ENCODE measurements at regions not wholly inside any gene's neighbourhood (a gene's known extent, or its start where the extent isn't known, plus 50 kb on each side); places are given as distances from the start of the nearest gene placed in this dataset.

DNA sequence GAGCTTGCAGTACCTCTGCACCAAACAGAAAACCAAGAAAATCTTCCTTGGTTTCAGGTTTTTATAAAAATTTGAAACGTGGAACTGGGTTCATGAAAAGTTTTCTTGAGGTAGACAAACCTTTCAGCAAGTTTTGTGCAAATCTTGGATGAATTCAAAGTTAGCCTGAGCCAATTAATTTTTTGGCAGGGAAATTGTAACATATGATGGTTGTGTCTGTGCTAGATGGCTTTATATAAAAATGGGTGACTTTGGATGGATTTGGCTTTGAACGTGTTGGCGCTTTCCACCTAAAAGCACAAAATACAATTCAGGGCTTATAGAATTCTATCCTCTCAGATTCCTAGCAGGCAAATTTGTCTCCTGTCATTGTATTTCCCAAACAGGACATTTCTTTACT is 524.4 kb downstream of the CAAP1 start:
- Mint-ChIP-seq H3K4me1 (ENCODE audit: low read depth, unreplicated experiment) (no peaks in the 10 kb centered on the region), H3K36me3 (ENCODE audit: low read depth, unreplicated experiment) (no peaks in the 10 kb centered on the region), H3K27ac (ENCODE audit: unreplicated experiment) (no peak overlapping the region), H3K9me3 (ENCODE audit: unreplicated experiment) (no peaks in the 10 kb centered on the region), H3K4me3 (ENCODE audit: unreplicated experiment) (no peak overlapping the region), H3K27me3 (ENCODE audit: low read depth, unreplicated experiment) (peaks cover 2% of the 10 kb centered on the region)
- no peak overlapping the region for H2AFZ ChIP-seq (ENCODE audit: low read depth, low read length)
- no peak overlapping the region for H3K4me3 ChIP-seq (ENCODE audit: insufficient read depth, low read depth, low read length)
- no peaks in the 10 kb centered on the region for H3K9me3 ChIP-seq (ENCODE audit: insufficient read depth, low read depth, low read length)
- H3K27me3 ChIP-seq (ENCODE audit: insufficient read depth, low read length) = no peaks in the 10 kb centered on the region
- H3K9ac ChIP-seq (ENCODE audit: low read length) = no peak overlapping the region
- no peaks in the 10 kb centered on the region for H3K36me3 ChIP-seq (ENCODE audit: insufficient read depth, low read length)
- H3K4me1 ChIP-seq (ENCODE audit: insufficient read depth, low read length) = no peaks in the 10 kb centered on the region
- no peak overlapping the region for H3K4me2 ChIP-seq (ENCODE audit: low read length)
- no peak for TF ChIP-seq EZH2 (IDR thresholded peaks at IDR 0.05; ENCODE audit: insufficient read depth, low read length)
- TF ChIP-seq, protein P1, sequence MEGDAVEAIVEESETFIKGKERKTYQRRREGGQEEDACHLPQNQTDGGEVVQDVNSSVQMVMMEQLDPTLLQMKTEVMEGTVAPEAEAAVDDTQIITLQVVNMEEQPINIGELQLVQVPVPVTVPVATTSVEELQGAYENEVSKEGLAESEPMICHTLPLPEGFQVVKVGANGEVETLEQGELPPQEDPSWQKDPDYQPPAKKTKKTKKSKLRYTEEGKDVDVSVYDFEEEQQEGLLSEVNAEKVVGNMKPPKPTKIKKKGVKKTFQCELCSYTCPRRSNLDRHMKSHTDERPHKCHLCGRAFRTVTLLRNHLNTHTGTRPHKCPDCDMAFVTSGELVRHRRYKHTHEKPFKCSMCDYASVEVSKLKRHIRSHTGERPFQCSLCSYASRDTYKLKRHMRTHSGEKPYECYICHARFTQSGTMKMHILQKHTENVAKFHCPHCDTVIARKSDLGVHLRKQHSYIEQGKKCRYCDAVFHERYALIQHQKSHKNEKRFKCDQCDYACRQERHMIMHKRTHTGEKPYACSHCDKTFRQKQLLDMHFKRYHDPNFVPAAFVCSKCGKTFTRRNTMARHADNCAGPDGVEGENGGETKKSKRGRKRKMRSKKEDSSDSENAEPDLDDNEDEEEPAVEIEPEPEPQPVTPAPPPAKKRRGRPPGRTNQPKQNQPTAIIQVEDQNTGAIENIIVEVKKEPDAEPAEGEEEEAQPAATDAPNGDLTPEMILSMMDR (IDR thresholded peaks at IDR 0.05; ENCODE audit: insufficient read depth, low read depth, low read length) = no peak
- no peaks in the 10 kb centered on the region for H4K20me1 ChIP-seq (ENCODE audit: insufficient read depth, low read length)
- H3K27ac ChIP-seq (ENCODE audit: low read depth, low read length) = no peak overlapping the region
- H3K79me2 ChIP-seq (ENCODE audit: insufficient read depth, low read length) = no peaks in the 10 kb centered on the region
- DNase-seq (ENCODE audit: low read depth) = no peak
- FAIRE-seq = no peak

DNA sequence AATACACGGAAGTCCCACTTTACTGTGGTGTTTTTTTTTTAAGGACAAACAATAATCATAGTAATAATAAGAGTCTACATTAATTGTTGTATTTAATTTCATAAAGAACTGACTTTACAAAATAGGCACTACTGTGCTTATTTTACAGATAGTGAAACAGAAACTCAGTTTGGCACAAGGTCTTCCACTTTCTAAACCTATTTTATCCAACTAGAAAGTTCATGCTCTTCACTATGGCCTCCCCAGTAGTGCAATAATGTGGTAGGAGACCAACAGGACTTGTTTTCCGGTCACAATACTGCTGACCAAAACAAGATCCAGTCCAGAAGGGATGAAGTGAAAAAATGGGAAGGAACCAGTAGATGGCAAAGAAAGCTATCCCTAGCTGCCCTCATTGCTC is 531.6 kb downstream of the CAAP1 start:
- no peaks in the 10 kb centered on the region for H3K27me3 ChIP-seq (ENCODE audit: insufficient read depth, low read length)
- H3K4me1 ChIP-seq (ENCODE audit: insufficient read depth, low read length) = no peaks in the 10 kb centered on the region
- Mint-ChIP-seq H3K4me3 (ENCODE audit: unreplicated experiment) (no peak overlapping the region), H3K9me3 (ENCODE audit: unreplicated experiment) (no peaks in the 10 kb centered on the region), H3K27ac (ENCODE audit: unreplicated experiment) (no peak overlapping the region), H3K4me1 (ENCODE audit: low read depth, unreplicated experiment) (no peaks in the 10 kb centered on the region), H3K27me3 (ENCODE audit: low read depth, unreplicated experiment) (peaks cover 2% of the 10 kb centered on the region), H3K36me3 (ENCODE audit: low read depth, unreplicated experiment) (no peaks in the 10 kb centered on the region)
- no peak overlapping the region for H3K27ac ChIP-seq (ENCODE audit: low read depth, low read length)
- TF ChIP-seq, protein P1 (IDR thresholded peaks at IDR 0.05; ENCODE audit: insufficient read depth, low read depth, low read length) = no peak
- TF ChIP-seq EZH2 (IDR thresholded peaks at IDR 0.05; ENCODE audit: insufficient read depth, low read length) = no peak
- no peaks in the 10 kb centered on the region for H3K9me3 ChIP-seq (ENCODE audit: insufficient read depth, low read depth, low read length)
- H3K4me3 ChIP-seq (ENCODE audit: insufficient read depth, low read depth, low read length) = no peak overlapping the region
- H2AFZ ChIP-seq (ENCODE audit: low read depth, low read length) = no peak overlapping the region
- H4K20me1 ChIP-seq (ENCODE audit: insufficient read depth, low read length) = no peaks in the 10 kb centered on the region
- H3K79me2 ChIP-seq (ENCODE audit: insufficient read depth, low read length) = no peaks in the 10 kb centered on the region
- H3K9ac ChIP-seq (ENCODE audit: low read length) = no peak overlapping the region
- no peak overlapping the region for H3K4me2 ChIP-seq (ENCODE audit: low read length)
- H3K36me3 ChIP-seq (ENCODE audit: insufficient read depth, low read length) = no peaks in the 10 kb centered on the region
- DNase-seq (ENCODE audit: low read depth) = no peak
- no peak for FAIRE-seq

DNA sequence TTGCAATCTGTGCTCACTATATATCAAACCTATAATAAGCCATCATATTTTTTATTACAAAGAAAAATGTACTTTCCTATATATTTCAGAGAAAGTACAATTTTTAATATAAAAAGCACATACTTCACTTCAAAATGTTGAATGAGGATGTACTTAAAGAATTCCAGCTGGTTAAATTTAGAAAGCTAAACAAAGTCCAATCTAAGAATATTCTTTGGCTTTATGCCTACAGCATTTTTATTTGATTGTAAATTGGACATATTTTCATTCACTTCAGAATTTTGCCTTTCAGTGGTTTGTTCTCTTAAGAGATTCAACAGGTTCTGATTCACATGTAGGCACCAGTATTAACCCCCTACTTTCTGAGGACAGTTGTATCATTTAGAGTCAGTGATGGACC is 533.8 kb downstream of the CAAP1 start:
- H3K4me1 ChIP-seq (ENCODE audit: insufficient read depth, low read length) = no peaks in the 10 kb centered on the region
- no peak overlapping the region for H3K4me2 ChIP-seq (ENCODE audit: low read length)
- TF ChIP-seq, protein P1 (IDR thresholded peaks at IDR 0.05; ENCODE audit: insufficient read depth, low read depth, low read length) = no peak
- no peak for TF ChIP-seq EZH2 (IDR thresholded peaks at IDR 0.05; ENCODE audit: insufficient read depth, low read length)
- no peaks in the 10 kb centered on the region for H3K27me3 Mint-ChIP-seq (ENCODE audit: low read depth, unreplicated experiment)
- no peak for DNase-seq (ENCODE audit: low read depth)
- H3K27ac ChIP-seq (ENCODE audit: low read depth, low read length) = no peak overlapping the region
- H3K4me3 Mint-ChIP-seq (ENCODE audit: unreplicated experiment) = no peak overlapping the region
- H2AFZ ChIP-seq (ENCODE audit: low read depth, low read length) = no peak overlapping the region
- H3K27me3 ChIP-seq (ENCODE audit: insufficient read depth, low read length) = no peaks in the 10 kb centered on the region
- no peaks in the 10 kb centered on the region for H3K4me1 Mint-ChIP-seq (ENCODE audit: low read depth, unreplicated experiment)
- no peak for FAIRE-seq
- H3K9me3 ChIP-seq (ENCODE audit: insufficient read depth, low read depth, low read length) = no peaks in the 10 kb centered on the region
- H3K4me3 ChIP-seq (ENCODE audit: insufficient read depth, low read depth, low read length) = no peak overlapping the region
- H3K36me3 ChIP-seq (ENCODE audit: insufficient read depth, low read length) = no peaks in the 10 kb centered on the region
- no peaks in the 10 kb centered on the region for H4K20me1 ChIP-seq (ENCODE audit: insufficient read depth, low read length)
- no peaks in the 10 kb centered on the region for H3K79me2 ChIP-seq (ENCODE audit: insufficient read depth, low read length)
- no peaks in the 10 kb centered on the region for H3K9me3 Mint-ChIP-seq (ENCODE audit: unreplicated experiment)
- no peak overlapping the region for H3K9ac ChIP-seq (ENCODE audit: low read length)
- no peak overlapping the region for H3K27ac Mint-ChIP-seq (ENCODE audit: unreplicated experiment)
- H3K36me3 Mint-ChIP-seq (ENCODE audit: low read depth, unreplicated experiment) = no peaks in the 10 kb centered on the region
